ENCODE measurements at regions not wholly inside any gene's neighbourhood (a gene's known extent, or its start where the extent isn't known, plus 50 kb on each side); places are given as distances from the start of the nearest gene placed in this dataset.

- no peaks in the 10 kb centered on the region for H3K4me1 ChIP-seq
- no peak for TF ChIP-seq POLR2A (IDR thresholded peaks at IDR 0.05)
- TF ChIP-seq, protein P1, sequence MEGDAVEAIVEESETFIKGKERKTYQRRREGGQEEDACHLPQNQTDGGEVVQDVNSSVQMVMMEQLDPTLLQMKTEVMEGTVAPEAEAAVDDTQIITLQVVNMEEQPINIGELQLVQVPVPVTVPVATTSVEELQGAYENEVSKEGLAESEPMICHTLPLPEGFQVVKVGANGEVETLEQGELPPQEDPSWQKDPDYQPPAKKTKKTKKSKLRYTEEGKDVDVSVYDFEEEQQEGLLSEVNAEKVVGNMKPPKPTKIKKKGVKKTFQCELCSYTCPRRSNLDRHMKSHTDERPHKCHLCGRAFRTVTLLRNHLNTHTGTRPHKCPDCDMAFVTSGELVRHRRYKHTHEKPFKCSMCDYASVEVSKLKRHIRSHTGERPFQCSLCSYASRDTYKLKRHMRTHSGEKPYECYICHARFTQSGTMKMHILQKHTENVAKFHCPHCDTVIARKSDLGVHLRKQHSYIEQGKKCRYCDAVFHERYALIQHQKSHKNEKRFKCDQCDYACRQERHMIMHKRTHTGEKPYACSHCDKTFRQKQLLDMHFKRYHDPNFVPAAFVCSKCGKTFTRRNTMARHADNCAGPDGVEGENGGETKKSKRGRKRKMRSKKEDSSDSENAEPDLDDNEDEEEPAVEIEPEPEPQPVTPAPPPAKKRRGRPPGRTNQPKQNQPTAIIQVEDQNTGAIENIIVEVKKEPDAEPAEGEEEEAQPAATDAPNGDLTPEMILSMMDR (IDR thresholded peaks at IDR 0.05): no peak
- no peak for TF ChIP-seq POLR2AphosphoS5 (IDR thresholded peaks at IDR 0.05)
- TF ChIP-seq EP300 (IDR thresholded peaks at IDR 0.05): no peak
- H3K36me3 ChIP-seq: no peaks in the 10 kb centered on the region
- H3K9me3 ChIP-seq: no peaks in the 10 kb centered on the region
- H3K27me3 ChIP-seq: no peaks in the 10 kb centered on the region
- H3K4me3 ChIP-seq: no peak overlapping the region
- 72% methylated on average over 2 of the region's 2 CpGs for WGBS
- H3K27ac ChIP-seq: no peak overlapping the region
- no peak for DNase-seq (ENCODE audit: low spot score in 2 of 2)
These were observed 319.9 kb upstream of the PTGER4 start for GRCh38 chr5:40359832-40360231.

DNA sequence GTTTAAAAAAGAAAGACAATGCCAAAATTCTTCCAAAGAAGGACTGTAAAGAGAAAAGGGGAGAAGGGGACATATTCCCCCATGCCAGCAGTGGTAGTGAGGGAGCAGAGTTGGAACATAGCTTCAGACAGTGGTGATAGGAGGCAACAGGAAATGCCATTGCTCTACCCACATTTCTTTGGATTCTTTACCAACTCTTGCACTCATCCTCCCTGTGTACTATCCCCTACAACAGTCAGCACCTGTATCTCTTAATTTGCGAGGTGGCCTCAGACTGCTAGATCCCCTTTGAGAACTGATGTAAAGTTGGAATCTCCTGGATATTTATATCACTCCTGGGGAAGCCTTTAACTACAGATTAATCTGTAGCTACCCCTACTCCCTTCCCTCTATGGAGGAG is 320.6 kb upstream of the PTGER4 start:
- H3K4me3 ChIP-seq: no peak overlapping the region
- H3K9me3 ChIP-seq: no peaks in the 10 kb centered on the region
- H3K36me3 ChIP-seq: no peaks in the 10 kb centered on the region
- H3K27ac ChIP-seq: no peak overlapping the region
- 100% methylated on average over 1 of the region's 1 CpG for WGBS
- H3K27me3 ChIP-seq: no peaks in the 10 kb centered on the region
- TF ChIP-seq EP300 (IDR thresholded peaks at IDR 0.05): no peak
- TF ChIP-seq POLR2A (IDR thresholded peaks at IDR 0.05): no peak
- TF ChIP-seq POLR2AphosphoS5 (IDR thresholded peaks at IDR 0.05): no peak
- TF ChIP-seq, protein P1 (IDR thresholded peaks at IDR 0.05): no peak
- no peak for DNase-seq (ENCODE audit: low spot score in 2 of 2)
- no peaks in the 10 kb centered on the region for H3K4me1 ChIP-seq

DNA sequence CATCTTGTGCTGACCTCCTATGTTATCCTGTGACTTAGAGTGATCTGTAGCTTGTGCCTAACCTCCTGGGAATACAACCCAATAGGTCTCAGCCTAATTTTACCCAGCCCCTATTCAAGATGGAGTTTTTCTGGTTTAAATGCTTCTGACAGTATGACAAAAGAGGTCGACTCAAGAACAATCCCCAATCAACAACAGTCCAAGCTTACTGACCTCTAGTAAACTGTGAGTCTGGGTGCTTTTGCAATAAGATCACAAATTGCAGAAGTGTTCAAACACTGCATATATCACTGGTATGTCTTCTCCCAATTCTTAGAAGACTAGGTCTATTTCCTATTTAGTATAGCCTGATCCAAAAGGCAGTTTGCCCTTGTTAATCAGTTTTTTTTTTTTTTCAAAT is 323.5 kb upstream of the PTGER4 start:
- no peak overlapping the region for H3K27ac ChIP-seq
- H3K4me1 ChIP-seq: no peaks in the 10 kb centered on the region
- WGBS: 74% methylated on average over 1 of the region's 1 CpG
- DNase-seq (ENCODE audit: low spot score in 2 of 2): no peak
- H3K9me3 ChIP-seq: no peaks in the 10 kb centered on the region
- H3K4me3 ChIP-seq: no peak overlapping the region
- no peaks in the 10 kb centered on the region for H3K27me3 ChIP-seq
- TF ChIP-seq POLR2AphosphoS5 (IDR thresholded peaks at IDR 0.05) (no peak), EP300 (IDR thresholded peaks at IDR 0.05) (no peak), POLR2A (IDR thresholded peaks at IDR 0.05) (no peak)
- TF ChIP-seq, protein P1 (IDR thresholded peaks at IDR 0.05): no peak
- H3K36me3 ChIP-seq: no peaks in the 10 kb centered on the region

DNA sequence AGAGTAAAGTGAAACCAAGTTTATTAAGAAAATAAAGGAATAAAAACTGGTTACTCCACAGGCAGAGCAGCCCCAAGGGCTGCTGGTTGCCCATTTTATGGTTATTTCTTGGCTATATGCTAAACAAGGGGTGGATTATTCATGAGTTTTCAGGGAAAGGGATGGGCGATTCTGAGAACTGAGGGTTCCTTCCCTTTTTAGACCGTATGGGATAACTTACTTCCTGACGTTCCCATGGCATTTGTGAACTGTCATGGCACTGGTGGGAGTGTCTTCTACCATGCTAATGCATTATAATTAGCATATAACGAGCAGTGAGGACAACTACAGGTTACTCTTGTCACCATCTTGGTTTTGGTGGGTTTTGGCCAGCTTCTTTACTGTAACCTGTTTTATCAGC is 323.9 kb upstream of the PTGER4 start:
- WGBS: 60% methylated on average over 4 of the region's 4 CpGs
- no peak for DNase-seq (ENCODE audit: low spot score in 2 of 2)
- H3K27ac ChIP-seq: no peak overlapping the region
- H3K9me3 ChIP-seq: no peaks in the 10 kb centered on the region
- TF ChIP-seq EP300 (IDR thresholded peaks at IDR 0.05): no peak
- no peak for TF ChIP-seq POLR2AphosphoS5 (IDR thresholded peaks at IDR 0.05)
- no peak for TF ChIP-seq POLR2A (IDR thresholded peaks at IDR 0.05)
- TF ChIP-seq, protein P1 (IDR thresholded peaks at IDR 0.05): no peak
- H3K36me3 ChIP-seq: no peaks in the 10 kb centered on the region
- no peak overlapping the region for H3K4me3 ChIP-seq
- H3K4me1 ChIP-seq: no peaks in the 10 kb centered on the region
- H3K27me3 ChIP-seq: no peaks in the 10 kb centered on the region

- no peak overlapping the region for H3K27ac ChIP-seq
- WGBS: 63% methylated on average over 6 of the region's 6 CpGs
- H3K27me3 ChIP-seq: no peaks in the 10 kb centered on the region
- no peaks in the 10 kb centered on the region for H3K36me3 ChIP-seq
- TF ChIP-seq POLR2AphosphoS5 (IDR thresholded peaks at IDR 0.05) (no peak), POLR2A (IDR thresholded peaks at IDR 0.05) (no peak), EP300 (IDR thresholded peaks at IDR 0.05) (no peak)
- TF ChIP-seq, protein P1 (IDR thresholded peaks at IDR 0.05): no peak
- H3K4me3 ChIP-seq: no peak overlapping the region
- H3K4me1 ChIP-seq: no peaks in the 10 kb centered on the region
- H3K9me3 ChIP-seq: no peaks in the 10 kb centered on the region
- no peak for DNase-seq (ENCODE audit: low spot score in 2 of 2)
These were observed 324.5 kb upstream of the PTGER4 start for GRCh38 chr5:40355181-40355580.
